T47D (cell line): ENCODE measurements at regions not wholly inside any gene's neighbourhood (a gene's known extent, or its start where the extent isn't known, plus 50 kb on each side); places are given as distances from the start of the nearest gene placed in this dataset.

Source experiments
- DNase-seq, 2 experiments: peaks; one replicate each; pipeline versions ENCODE4 v3.0.0 to v3.0.0-alpha.2; 2011 to 2012; ENCODE audit warnings: low read depth in 1 of 2, low spot score in 1 of 2
- JUND ChIP-seq: IDR thresholded peaks from 2 replicates; pipeline ENCODE4 v1.6.1; 2012; ENCODE audit warnings: low read depth
- in situ Hi-C: cut with HindIII; loops from 2 replicates; pipeline ENCODE4 v1.10.0; 2016; ENCODE audit warnings: low sequenced_read_pairs, low pct_unique_long_range_greater_than_20kb

- no peak for DNase-seq
- in situ Hi-C loops = no loop called here
- no peak for TF ChIP-seq JUND
These were observed 109.1 kb downstream of the TUBA3C start for GRCh38 chr13:19072543-19072942.

GRCh38 chr13:19071161-19071936, 110.3 kb downstream of the TUBA3C start:
- no peak for DNase-seq
- in situ Hi-C loops = no loop called here
- TF ChIP-seq JUND = no peak

DNA sequence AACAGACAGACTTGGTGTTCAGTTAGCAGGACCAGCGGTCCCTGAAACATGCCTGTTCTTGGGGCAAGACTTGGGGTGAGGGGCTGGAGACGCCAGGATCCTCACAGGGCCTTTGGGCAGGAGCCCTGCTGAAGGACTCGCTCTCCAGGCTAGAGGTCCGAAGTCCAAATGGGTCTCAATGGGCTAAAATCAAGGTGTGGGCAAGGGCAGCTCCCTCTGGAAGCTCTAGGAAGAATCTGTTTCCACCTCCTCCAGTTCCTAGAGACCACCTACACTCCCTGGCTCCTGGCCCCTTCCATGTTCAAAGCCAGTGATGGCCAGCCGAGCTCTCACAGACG, 111.3 kb downstream of the TUBA3C start:
- in situ Hi-C loops = no loop called here
- TF ChIP-seq JUND = no peak
- no peak for DNase-seq

DNA sequence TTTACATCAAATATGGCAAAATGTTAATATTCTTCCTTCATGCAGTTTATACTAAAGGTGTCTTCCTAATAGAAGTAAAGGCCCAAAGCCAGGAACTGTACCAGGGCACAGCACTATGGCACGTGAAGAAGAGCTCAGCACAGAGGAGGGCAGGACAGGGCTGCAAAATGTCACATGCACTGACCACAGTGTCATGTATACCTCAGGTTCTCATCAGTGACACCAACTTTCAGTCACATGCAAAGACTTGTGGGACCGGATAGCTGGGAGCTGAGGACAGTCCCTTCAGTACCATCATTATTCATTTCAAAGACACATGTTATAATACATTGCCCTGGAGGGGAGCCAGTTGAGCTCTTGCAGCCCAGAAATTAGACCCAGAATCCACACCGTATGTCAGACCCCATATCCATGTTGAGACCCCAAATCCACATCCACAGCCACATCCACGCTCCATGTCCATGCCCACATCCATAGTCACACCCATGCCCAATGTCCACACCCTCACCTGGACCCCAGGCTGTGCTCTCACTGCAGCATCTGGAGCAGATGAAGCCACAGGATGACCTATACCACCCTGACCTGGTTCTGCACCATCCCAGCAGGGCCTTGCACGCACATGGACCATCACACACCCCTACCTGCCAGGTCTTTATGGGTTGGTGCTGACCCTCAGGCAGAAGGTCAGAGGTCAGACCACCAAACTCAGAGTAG, 111.8 kb downstream of the TUBA3C start:
- no peak for DNase-seq
- TF ChIP-seq JUND = no peak
- in situ Hi-C loops = no loop called here

- DNase-seq = no peak
- in situ Hi-C loops = no loop called here
- TF ChIP-seq JUND = no peak
These were observed 112.9 kb downstream of the TUBA3C start for GRCh38 chr13:19068691-19069090.

GRCh38 chr13:19067767-19068166, 113.9 kb downstream of the TUBA3C start:
- no peak for TF ChIP-seq JUND
- in situ Hi-C loops = no loop called here
- DNase-seq = no peak

DNA sequence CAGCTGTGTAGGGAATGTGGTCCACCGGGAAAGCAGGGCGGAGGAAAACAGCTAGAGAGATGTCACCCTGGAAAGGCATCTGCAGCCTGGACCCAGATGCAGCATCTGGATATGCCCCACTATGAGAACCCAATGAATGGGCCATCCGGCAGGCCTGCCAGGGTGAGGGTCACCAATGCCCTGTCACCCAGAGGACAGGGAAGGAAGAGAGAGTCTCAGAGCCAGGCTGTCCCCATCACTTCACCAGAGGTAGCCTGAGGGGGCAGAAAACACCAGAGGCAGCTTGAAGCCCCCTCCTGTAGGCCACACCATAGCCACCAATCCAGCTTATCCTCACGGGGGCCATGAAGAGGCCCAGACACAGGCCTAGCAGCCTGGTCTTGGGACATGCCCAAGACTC, 118.8 kb downstream of the TUBA3C start:
- in situ Hi-C loops = no loop called here
- no peak for TF ChIP-seq JUND
- DNase-seq = no peak

DNA sequence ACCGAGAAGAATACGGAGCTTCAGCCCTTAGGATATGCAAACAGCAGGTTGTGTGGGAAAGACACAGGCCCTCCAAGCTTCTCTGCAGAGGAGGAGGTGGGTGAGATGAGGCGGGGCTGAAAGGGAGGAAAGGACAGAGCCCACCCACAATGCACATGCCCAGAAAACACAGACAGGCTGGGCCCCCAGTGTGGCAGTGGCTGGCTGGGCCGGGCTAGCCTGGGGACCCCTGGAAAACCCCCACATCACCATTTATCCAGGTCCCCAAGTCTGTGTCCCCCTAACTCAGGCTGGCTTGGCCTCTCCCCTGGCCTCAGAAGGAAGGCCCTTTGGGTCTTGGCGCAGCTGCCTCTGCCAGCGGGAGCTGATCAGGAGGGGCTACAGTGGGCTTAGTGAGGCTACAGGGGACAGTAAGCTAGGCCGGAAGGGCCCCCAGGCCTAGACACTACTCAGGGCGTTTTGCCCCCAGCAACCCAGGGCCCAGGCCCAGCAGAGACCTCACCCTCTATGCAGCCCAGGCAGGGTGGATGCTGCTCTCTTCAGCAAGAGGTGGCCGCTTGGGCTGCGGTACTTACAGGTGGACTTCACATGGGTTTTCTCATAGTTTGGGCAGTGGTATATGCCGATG, 119.5 kb downstream of the TUBA3C start:
- DNase-seq = no peak
- no peak for TF ChIP-seq JUND
- in situ Hi-C loops = no loop called here

DNA sequence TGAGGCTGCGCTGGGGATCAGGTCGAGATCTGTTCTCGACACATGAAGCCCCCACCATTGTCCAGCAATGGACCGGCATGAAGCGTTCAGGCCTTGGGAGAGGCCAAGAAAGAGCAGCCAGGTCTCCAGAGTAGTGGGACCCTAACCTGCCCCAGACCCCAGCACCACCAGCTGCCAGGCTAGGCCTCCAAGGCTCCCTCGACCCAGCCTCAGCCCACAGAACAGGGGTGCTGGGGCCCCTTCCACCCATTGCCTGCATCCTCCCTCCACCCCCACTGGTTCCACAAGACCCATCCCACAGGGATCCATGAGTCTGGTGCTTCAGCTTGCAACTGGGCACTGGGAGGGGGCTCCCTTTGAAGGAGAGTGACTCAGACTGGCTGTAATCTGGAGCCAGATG, 120.3 kb downstream of the TUBA3C start:
- DNase-seq = no peak
- in situ Hi-C loops = no loop called here
- no peak for TF ChIP-seq JUND

GRCh38 chr13:19060311-19061002, 121.2 kb downstream of the TUBA3C start:
- no peak for TF ChIP-seq JUND

DNA sequence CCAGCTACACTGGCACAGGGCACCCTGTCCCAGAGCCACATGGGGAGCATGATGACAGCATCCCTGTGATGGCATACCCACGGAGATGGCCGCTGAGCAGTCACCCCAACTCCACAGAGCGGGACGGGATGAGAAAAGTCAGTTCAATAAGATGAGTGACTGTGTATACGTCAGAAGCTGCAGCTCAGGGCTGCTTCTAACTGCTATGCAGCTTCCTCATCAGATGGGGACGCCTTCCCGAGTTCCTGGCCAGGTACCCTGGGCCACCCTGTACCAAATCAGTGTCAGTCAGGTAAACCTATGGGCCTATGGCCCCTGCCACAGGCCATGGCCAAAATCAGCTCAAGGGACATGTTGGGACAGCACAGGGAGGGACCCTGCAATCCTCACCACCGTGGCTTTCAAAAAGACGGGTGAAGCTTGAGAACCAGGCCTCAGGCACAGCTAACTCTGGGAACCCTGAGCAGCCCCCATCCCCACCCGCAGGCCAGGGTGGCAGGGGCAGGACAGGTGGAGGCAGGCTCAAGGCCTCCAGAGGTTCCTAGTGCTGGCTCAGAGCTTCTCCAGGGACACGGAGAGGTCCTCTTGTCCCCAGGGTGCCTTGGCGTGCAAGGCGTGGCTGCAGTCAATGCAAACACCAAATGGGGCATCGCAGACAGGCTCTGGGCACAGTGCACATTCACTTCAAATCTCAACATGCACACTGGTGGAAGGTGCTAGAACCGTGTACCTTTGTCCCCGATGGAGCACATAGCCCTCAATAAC, 122.4 kb downstream of the TUBA3C start:
- no peak for DNase-seq
- in situ Hi-C loops = no loop called here
- no peak for TF ChIP-seq JUND

More at GRCh38 chr13:19060311-19061002, 121.2 kb downstream of the TUBA3C start:
- DNase-seq = no peak
- in situ Hi-C loops = no loop called here

GRCh38 chr13:19058566-19058965, 123.1 kb downstream of the TUBA3C start:
- in situ Hi-C loops = no loop called here
- no peak for DNase-seq
- TF ChIP-seq JUND = no peak
